ENCODE measurements at regions not wholly inside any gene's neighbourhood (a gene's known extent, or its start where the extent isn't known, plus 50 kb on each side); places are given as distances from the start of the nearest gene placed in this dataset.

- H3K36me3 ChIP-seq, result no peaks in the 10 kb centered on the region
- H3K9me3 ChIP-seq, result no peaks in the 10 kb centered on the region
- no peak overlapping the region for H3K4me3 ChIP-seq
- DNase-seq (ENCODE audit: low spot score), result no peak
- no peaks in the 10 kb centered on the region for H3K27me3 ChIP-seq
- no peak overlapping the region for H3K27ac ChIP-seq
- peaks cover 0 to 5% of the 10 kb centered on the region in 2 donors for H3K4me1 ChIP-seq
- TF ChIP-seq CTCF (IDR thresholded peaks at IDR 0.05), result no peak
These were observed 55.9 kb upstream of the FAM174B start for GRCh38 chr15:92711457-92711831.

- no peak for DNase-seq (ENCODE audit: low spot score)
- peak overlapping the region; percentile 85 to 88 for H3K27ac ChIP-seq
- H3K27me3 ChIP-seq, result no peaks in the 10 kb centered on the region
- no peak for TF ChIP-seq CTCF (IDR thresholded peaks at IDR 0.05)
- H3K36me3 ChIP-seq, result no peaks in the 10 kb centered on the region
- H3K9me3 ChIP-seq, result peaks cover 0 to 9% of the 10 kb centered on the region in 2 donors
- H3K4me3 ChIP-seq, result peak overlapping the region; percentile 47 to 65
- peaks cover 0 to 5% of the 10 kb centered on the region in 2 donors for H3K4me1 ChIP-seq
These were observed 58.5 kb upstream of the FAM174B start for GRCh38 chr15:92714077-92714476.

DNA sequence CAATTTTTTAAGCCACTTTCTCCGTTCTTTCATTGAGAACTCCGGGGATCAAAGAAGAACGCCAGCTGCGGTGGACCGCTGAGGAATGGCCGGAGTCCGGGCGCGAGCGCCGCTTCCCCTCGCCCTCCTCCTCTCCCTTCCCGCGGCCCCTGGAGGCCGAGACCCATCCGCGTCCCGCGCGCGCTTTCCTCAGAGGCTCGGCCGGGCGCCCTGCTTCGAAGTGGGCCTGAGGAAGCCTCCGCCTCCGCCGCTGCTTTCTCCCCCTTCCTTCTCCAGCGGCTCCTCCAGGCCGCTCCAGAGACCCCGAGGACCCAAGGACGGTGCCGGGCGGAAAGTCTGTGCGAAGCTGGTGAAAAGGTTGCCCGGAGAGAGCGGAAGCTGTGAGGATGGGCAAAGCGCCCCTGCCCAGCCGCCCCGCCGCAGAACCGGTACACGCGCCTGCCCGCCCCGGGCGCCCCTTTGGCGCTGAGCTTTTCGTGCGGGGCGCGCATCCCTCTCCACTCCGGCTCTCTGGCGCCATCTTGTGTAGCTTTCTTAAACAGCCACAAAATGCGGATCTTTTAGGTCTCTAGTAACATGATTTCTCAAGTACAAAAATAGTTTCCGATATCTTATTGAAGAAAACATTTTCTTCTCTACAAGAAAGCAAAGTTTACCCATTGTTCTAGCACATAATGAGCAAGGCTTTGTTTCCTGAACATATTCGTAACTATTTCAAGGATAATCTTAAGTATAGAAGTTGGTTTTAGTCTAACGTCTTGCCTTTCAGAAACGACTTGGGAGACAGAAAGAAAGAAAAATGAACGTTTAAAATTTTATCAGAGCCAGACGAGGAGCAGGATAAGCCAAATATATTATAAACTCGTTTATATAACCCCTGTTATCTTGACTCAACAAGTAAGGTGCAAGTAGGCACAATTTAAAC lies 59.2 kb upstream of the FAM174B start:
- peak overlapping the region; percentile 85 to 88 for H3K27ac ChIP-seq

DNA sequence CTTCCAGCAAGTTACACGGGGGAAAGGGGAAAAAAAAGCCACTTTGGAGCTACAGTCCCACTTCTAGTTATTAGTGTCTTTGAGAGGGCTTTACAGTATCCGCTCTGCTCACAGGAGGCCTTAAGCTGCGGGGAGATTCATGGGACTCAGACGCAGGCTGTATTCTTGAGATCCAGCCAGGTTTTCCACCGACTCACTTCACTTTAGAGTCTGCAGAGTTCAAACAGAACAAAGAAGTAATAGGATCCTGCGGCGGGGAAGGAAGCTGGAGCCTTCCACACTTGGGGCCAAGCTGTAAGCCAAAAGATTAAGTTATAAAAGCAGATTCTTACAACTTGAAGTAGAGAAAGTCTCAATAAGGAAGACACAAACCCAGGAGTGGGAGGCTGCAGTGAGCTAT lies 60.2 kb upstream of the FAM174B start:
- Histone ChIP-seq H3K36me3 (no peaks in the 10 kb centered on the region), H3K27me3 (no peaks in the 10 kb centered on the region), H3K4me3 (no peak overlapping the region), H3K4me1 (peaks cover 0 to 5% of the 10 kb centered on the region in 2 donors), H3K9me3 (peaks cover 0 to 9% of the 10 kb centered on the region in 2 donors), H3K27ac (no peak overlapping the region)
- TF ChIP-seq CTCF (IDR thresholded peaks at IDR 0.05), result no peak
- DNase-seq (ENCODE audit: low spot score), result no peak

More for the DNA sequence above, 59.2 kb upstream of the FAM174B start:
- peak overlapping the region; percentile 47 to 65 for H3K4me3 ChIP-seq
- peaks cover 0 to 9% of the 10 kb centered on the region in 2 donors for H3K9me3 ChIP-seq
- peak; percentile 81 to 93 for TF ChIP-seq CTCF (IDR thresholded peaks at IDR 0.05)
- H3K27me3 ChIP-seq, result no peaks in the 10 kb centered on the region
- DNase-seq (ENCODE audit: low spot score), result peak; percentile 77
- H3K4me1 ChIP-seq, result peaks cover 0 to 5% of the 10 kb centered on the region in 2 donors
- H3K36me3 ChIP-seq, result no peaks in the 10 kb centered on the region

- Histone ChIP-seq H3K4me1 (peaks cover 0 to 5% of the 10 kb centered on the region in 2 donors), H3K9me3 (peaks cover 0 to 9% of the 10 kb centered on the region in 2 donors), H3K36me3 (no peaks in the 10 kb centered on the region), H3K4me3 (no peak overlapping the region), H3K27me3 (no peaks in the 10 kb centered on the region), H3K27ac (no peak overlapping the region)
- no peak for DNase-seq (ENCODE audit: low spot score)
- no peak for TF ChIP-seq CTCF (IDR thresholded peaks at IDR 0.05)
These were observed 63.4 kb upstream of the FAM174B start for GRCh38 chr15:92719021-92719420.
